BLaER1 (cell line): ENCODE measurements at regions not wholly inside any gene's neighbourhood (a gene's known extent, or its start where the extent isn't known, plus 50 kb on each side); places are given as distances from the start of the nearest gene placed in this dataset.
"Not testable (repeated sequence)": the region's sequence is repeated elsewhere in the genome, so short reads cannot be mapped to it uniquely, and the experiment has no call there.

ENCODE experiments used
- H3K27ac ChIP-seq: shearing (Covaris generic); formaldehyde crosslinking; 2 replicates; pipeline ENCODE4 v1.8.1; 2022
- H3K27me3 ChIP-seq: shearing (Covaris generic); formaldehyde crosslinking; 2 replicates; pipeline ENCODE4 v1.8.1; 2022
- H3K36me3 ChIP-seq: shearing (Covaris generic); formaldehyde crosslinking; 2 replicates; pipeline ENCODE4 v1.8.1; 2022
- H3K4me1 ChIP-seq: shearing (Covaris generic); formaldehyde crosslinking; 2 replicates; pipeline ENCODE4 v1.8.1; 2022
- H3K4me2 ChIP-seq: shearing (Covaris generic); formaldehyde crosslinking; 2 replicates; pipeline ENCODE4 v1.8.1; 2022
- H3K4me3 ChIP-seq: shearing (Covaris generic); formaldehyde crosslinking; 2 replicates; pipeline ENCODE4 v1.8.1; 2022
- H3K9ac ChIP-seq: shearing (Covaris generic); formaldehyde crosslinking; 2 replicates; pipeline ENCODE4 v1.8.1; 2022
- H3K9me3 ChIP-seq: shearing (Covaris generic); formaldehyde crosslinking; 2 replicates; pipeline ENCODE4 v1.8.1; 2022
- H4K20me1 ChIP-seq: shearing (Covaris generic); formaldehyde crosslinking; 2 replicates; pipeline ENCODE4 v1.8.1; 2022
- Cebpa-rat ChIP-seq: shearing (Covaris generic); IDR thresholded peaks from 2 replicates; pipeline ENCODE4 v1.8.1; 2022

- H4K20me1 ChIP-seq = no peaks in the 10 kb centered on the region; the same call in 1 of the 2 replicates
- no peak for TF ChIP-seq Cebpa-rat
- no peaks in the 10 kb centered on the region for H3K9me3 ChIP-seq
- no peak overlapping the region for H3K4me3 ChIP-seq
- H3K27ac ChIP-seq = no peak overlapping the region
- H3K4me2 ChIP-seq = no peak overlapping the region
- H3K36me3 ChIP-seq = no peaks in the 10 kb centered on the region
- no peak overlapping the region for H3K9ac ChIP-seq
- H3K4me1 ChIP-seq = peaks cover 7% of the 10 kb centered on the region
- H3K27me3 ChIP-seq = no peaks in the 10 kb centered on the region
These were observed 1403.5 kb downstream of the BRD1 start for GRCh38 chr22:48424201-48424627.

GRCh38 chr22:48423481-48423911 lies 1404.2 kb downstream of the BRD1 start:
- H3K27me3 ChIP-seq = no peaks in the 10 kb centered on the region

GRCh38 chr22:48422900-48423480 lies 1404.7 kb downstream of the BRD1 start:
- no peaks in the 10 kb centered on the region for H3K9me3 ChIP-seq

More at GRCh38 chr22:48423481-48423911, 1404.2 kb downstream of the BRD1 start:
- H3K9me3 ChIP-seq = no peaks in the 10 kb centered on the region
- no peak overlapping the region for H3K4me2 ChIP-seq
- H3K4me3 ChIP-seq = no peak overlapping the region
- no peak overlapping the region for H3K27ac ChIP-seq
- H4K20me1 ChIP-seq = no peaks in the 10 kb centered on the region; the same call in 1 of the 2 replicates
- H3K36me3 ChIP-seq = no peaks in the 10 kb centered on the region
- TF ChIP-seq Cebpa-rat = no peak
- H3K4me1 ChIP-seq = peaks cover 7% of the 10 kb centered on the region
- no peak overlapping the region for H3K9ac ChIP-seq

GRCh38 chr22:48418831-48419230 lies 1408.8 kb downstream of the BRD1 start:
- no peak overlapping the region for H3K4me3 ChIP-seq
- no peak for TF ChIP-seq Cebpa-rat
- peaks cover 13% of the 10 kb centered on the region for H3K4me1 ChIP-seq
- H3K36me3 ChIP-seq = no peaks in the 10 kb centered on the region
- no peaks in the 10 kb centered on the region for H3K27me3 ChIP-seq
- no peak overlapping the region for H3K4me2 ChIP-seq
- H3K9me3 ChIP-seq = no peaks in the 10 kb centered on the region
- no peaks in the 10 kb centered on the region for H4K20me1 ChIP-seq
- no peak overlapping the region for H3K27ac ChIP-seq
- H3K9ac ChIP-seq = no peak overlapping the region

More at GRCh38 chr22:48422900-48423480, 1404.7 kb downstream of the BRD1 start:
- no peaks in the 10 kb centered on the region for H3K27me3 ChIP-seq
- H3K4me2 ChIP-seq = no peak overlapping the region
- H3K9ac ChIP-seq = no peak overlapping the region
- TF ChIP-seq Cebpa-rat = no peak
- H3K4me1 ChIP-seq = peaks cover 7% of the 10 kb centered on the region
- H3K36me3 ChIP-seq = no peaks in the 10 kb centered on the region
- no peak overlapping the region for H3K4me3 ChIP-seq
- H4K20me1 ChIP-seq = no peaks in the 10 kb centered on the region; the same call in 1 of the 2 replicates
- no peak overlapping the region for H3K27ac ChIP-seq

- no peaks in the 10 kb centered on the region for H4K20me1 ChIP-seq
- TF ChIP-seq Cebpa-rat = no peak
These were observed 1410.2 kb downstream of the BRD1 start for GRCh38 chr22:48417225-48418070.

GRCh38 chr22:48416396-48417224 lies 1411.1 kb downstream of the BRD1 start:
- TF ChIP-seq Cebpa-rat = no peak
- Histone ChIP-seq H3K4me3 (no peak overlapping the region), H3K27ac (no peak overlapping the region), H3K9me3 (no peaks in the 10 kb centered on the region), H3K4me1 (peaks cover 13% of the 10 kb centered on the region), H4K20me1 (no peaks in the 10 kb centered on the region), H3K27me3 (no peaks in the 10 kb centered on the region), H3K9ac (no peak overlapping the region), H3K36me3 (no peaks in the 10 kb centered on the region), H3K4me2 (no peak overlapping the region)

More at GRCh38 chr22:48417225-48418070, 1410.2 kb downstream of the BRD1 start:
- Histone ChIP-seq H3K27me3 (no peaks in the 10 kb centered on the region), H3K4me1 (peaks cover 13% of the 10 kb centered on the region), H3K27ac (no peak overlapping the region), H3K9ac (no peak overlapping the region), H3K4me2 (no peak overlapping the region), H3K4me3 (no peak overlapping the region), H3K36me3 (no peaks in the 10 kb centered on the region), H3K9me3 (no peaks in the 10 kb centered on the region)

GRCh38 chr22:48415520-48415919 lies 1412.2 kb downstream of the BRD1 start:
- H3K27me3 ChIP-seq = no peaks in the 10 kb centered on the region
- no peaks in the 10 kb centered on the region for H3K36me3 ChIP-seq
- H3K4me3 ChIP-seq = no peak overlapping the region
- TF ChIP-seq Cebpa-rat = no peak
- peaks cover 8% of the 10 kb centered on the region for H3K4me1 ChIP-seq
- H4K20me1 ChIP-seq = no peaks in the 10 kb centered on the region
- no peak overlapping the region for H3K9ac ChIP-seq
- no peak overlapping the region for H3K4me2 ChIP-seq
- H3K27ac ChIP-seq = no peak overlapping the region
- no peaks in the 10 kb centered on the region for H3K9me3 ChIP-seq

GRCh38 chr22:48414651-48415050 lies 1413.0 kb downstream of the BRD1 start:
- no peak overlapping the region for H3K27ac ChIP-seq
- H3K27me3 ChIP-seq = no peaks in the 10 kb centered on the region
- no peak overlapping the region for H3K4me3 ChIP-seq
- H3K4me2 ChIP-seq = no peak overlapping the region
- no peaks in the 10 kb centered on the region for H3K36me3 ChIP-seq
- peaks cover 6% of the 10 kb centered on the region; the same call in 1 of the 2 replicates for H3K4me1 ChIP-seq
- no peaks in the 10 kb centered on the region for H4K20me1 ChIP-seq
- no peaks in the 10 kb centered on the region for H3K9me3 ChIP-seq
- H3K9ac ChIP-seq = no peak overlapping the region
- no peak for TF ChIP-seq Cebpa-rat

GRCh38 chr22:48412931-48413330 lies 1414.7 kb downstream of the BRD1 start:
- not testable (repeated sequence) for H4K20me1 ChIP-seq, H3K4me1 ChIP-seq, H3K4me3 ChIP-seq, H3K36me3 ChIP-seq, H3K27ac ChIP-seq, H3K4me2 ChIP-seq, H3K9me3 ChIP-seq, H3K9ac ChIP-seq, H3K27me3 ChIP-seq
